Middle frontal gyrus (tissue), 1 donor: ENCODE measurements at regions not wholly inside any gene's neighbourhood (a gene's known extent, or its start where the extent isn't known, plus 50 kb on each side); places are given as distances from the start of the nearest gene placed in this dataset.
"Not testable (repeated sequence)": the region's sequence is repeated elsewhere in the genome, so short reads cannot be mapped to it uniquely, and the experiment has no call there.

Experiments
- DNase-seq: peaks from one replicate; pipeline ENCODE4 v3.0.0-alpha.2; 2015; ENCODE audit warnings: low spot score; ENCODE audit errors: extremely low spot score

- DNase-seq, result no peak
Measured at GRCh38 chr10:63783882-63784281, 262.7 kb downstream of the REEP3 start.

DNA sequence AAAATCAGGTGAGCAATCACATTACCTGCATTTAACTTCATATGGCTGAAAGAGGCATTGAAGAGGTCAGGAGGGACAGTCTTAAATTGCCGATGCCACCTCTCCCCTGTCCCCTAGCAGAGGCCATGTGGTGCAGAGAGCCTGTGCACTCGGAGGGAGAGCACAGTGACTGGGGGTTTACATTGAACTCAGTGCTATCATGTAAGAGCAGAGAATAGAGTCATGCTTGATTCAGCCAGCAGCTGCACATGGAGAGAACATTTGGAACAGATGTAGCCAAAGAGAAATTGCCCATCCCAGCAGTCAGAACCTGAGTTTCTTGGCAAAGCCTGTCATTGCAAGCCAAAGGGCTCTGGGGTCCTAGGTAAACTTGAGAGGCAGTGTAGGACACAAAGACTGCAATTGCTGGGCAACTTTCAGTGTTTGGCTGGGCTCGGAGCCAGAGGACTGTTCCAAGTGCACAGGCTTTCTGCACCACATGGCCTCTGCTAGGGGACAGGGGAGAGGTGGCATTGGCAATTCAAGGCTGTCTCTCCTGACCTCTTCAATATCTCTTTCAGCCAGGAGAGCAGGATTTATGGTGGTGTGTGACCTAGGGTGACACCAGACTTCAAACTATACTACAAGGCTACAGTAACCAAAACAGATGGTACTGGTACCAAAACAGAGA lies 267.1 kb downstream of the REEP3 start:
- no peak for DNase-seq

GRCh38 chr10:63795094-63795860 lies 274.1 kb downstream of the REEP3 start:
- no peak for DNase-seq

- DNase-seq, result no peak
Measured at GRCh38 chr10:63798599-63799498, 277.6 kb downstream of the REEP3 start.

GRCh38 chr10:63799521-63800300 lies 278.5 kb downstream of the REEP3 start:
- DNase-seq, result no peak

DNA sequence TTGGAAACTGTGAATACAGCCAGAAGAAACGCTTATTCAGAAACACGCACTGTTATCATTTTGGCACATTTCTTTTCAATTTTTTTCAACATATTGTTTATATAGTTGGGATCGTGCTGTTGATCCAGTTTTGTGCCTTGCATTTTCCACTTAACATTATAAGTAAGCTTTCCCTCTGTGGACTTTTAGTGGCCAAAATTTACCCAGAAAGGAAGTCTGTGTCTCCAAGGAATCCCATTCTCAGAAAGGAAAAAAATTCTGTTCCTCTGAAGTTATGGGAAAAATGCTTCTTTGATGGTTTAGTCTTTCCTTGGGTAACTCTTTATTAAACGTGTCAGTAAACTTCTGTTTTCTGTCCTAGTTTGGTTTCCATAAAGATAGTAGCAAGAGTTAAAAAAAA lies 280.0 kb downstream of the REEP3 start:
- no peak for DNase-seq

GRCh38 chr10:63806330-63806729 lies 285.1 kb downstream of the REEP3 start:
- no peak for DNase-seq

GRCh38 chr10:63812501-63812900 lies 291.3 kb downstream of the REEP3 start:
- DNase-seq, result no peak

DNA sequence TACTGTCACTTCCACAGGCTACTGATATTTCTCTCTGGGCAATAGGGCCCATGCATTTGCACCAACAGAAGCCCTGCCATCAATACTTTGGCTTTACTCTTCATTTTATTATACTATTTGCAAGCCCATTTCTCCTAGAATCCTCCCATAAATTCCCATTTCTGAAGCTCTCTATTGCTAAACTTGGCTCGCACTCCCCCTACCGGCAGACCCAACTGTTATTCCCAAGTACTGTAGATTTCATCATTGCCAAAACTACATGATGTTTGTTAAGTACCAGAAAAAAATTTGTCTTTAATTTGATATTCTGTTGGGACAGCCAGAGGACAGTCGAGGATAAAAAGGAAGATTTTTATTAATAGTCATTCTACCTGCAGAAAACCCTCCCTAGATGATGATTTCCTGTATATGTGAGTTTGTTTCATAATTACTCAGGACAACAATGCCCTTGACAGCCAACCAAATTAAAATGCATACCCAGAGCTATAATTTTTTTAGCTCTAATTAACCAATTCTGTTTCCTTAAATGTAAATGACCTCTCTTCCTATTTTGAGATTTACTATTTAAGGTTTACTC lies 298.6 kb downstream of the REEP3 start:
- no peak for DNase-seq

- no peak for DNase-seq
Measured at GRCh38 chr10:63822496-63822895, 301.3 kb downstream of the REEP3 start.

DNA sequence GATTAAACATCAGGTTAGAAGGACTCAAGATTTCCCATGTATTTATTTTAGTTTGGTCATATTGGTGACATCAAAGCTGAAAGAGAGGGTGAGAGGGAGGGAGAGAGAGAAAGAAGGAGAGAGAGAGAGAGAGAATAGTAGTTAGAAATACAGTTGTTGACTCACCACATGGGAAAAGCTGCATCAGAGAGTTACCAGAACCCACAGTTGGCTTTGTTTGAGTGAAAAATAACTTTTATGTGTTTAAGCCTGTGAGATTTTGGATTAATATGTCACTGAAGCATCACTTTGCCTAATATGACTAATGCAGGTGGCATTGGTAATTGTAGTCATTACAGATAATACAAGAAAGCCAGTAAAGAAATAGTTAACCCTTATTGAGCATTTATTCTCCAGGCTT lies 303.9 kb downstream of the REEP3 start:
- no peak for DNase-seq

DNA sequence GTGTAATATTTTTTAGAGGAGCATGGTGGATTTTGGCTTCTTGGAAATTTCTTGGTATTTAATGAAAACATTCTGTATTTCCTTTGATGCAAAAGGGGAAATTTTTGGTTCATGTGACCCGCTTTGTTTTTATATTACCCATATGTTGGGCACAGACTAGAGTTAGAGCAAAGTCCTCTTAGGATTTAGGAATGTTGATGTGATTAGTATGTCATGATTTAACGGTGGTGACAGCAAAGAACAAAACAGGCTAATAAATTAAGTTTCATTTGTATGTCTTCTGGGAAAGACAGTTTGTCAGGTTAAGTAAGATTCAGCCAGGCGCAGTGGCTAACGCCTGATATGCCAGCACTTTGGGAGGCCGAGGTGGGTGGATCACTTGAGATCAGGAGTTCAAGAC lies 304.6 kb downstream of the REEP3 start:
- DNase-seq, result no peak

DNA sequence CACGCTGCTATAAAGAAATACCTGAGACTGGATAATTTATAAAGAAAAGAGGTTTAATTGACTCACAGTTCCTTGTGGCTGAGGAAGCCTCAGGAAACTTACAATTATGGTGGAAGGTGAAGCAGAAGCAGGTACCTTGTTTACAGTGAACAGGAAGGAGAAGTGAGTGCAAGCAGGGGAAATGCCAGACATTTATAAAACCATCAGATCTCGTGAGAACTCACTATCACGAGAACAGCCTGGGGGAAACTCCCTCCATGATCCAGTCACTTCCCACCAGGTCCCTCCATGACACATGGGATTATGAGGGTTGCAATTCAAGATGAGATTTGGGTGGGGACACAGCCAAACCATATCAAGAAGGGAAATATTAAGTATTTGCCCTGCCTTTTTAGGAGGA lies 305.8 kb downstream of the REEP3 start:
- not testable (repeated sequence) for DNase-seq

- no peak for DNase-seq
Measured at GRCh38 chr10:63829020-63829419, 307.8 kb downstream of the REEP3 start.

GRCh38 chr10:63829573-63830149 lies 308.5 kb downstream of the REEP3 start:
- DNase-seq, result no peak

DNA sequence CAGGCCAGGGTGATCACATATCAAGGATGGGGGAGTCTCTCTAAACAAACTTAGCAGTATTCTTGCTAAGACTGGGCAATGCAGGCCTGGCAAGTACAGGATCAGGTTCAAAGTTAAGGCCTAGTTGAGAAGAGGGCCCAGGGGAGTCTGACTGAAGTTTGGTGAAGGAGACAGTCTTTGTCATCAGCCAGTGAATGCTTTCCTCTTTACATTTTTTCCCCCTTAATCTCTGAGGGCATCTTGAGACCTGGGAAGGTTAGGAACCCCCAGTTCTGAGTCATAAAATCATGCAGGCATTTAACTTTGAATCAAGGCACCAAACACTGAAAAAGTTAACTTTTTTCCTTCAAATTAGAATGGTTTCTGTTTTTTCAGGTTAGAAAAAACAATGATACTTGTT lies 311.5 kb downstream of the REEP3 start:
- no peak for DNase-seq

DNA sequence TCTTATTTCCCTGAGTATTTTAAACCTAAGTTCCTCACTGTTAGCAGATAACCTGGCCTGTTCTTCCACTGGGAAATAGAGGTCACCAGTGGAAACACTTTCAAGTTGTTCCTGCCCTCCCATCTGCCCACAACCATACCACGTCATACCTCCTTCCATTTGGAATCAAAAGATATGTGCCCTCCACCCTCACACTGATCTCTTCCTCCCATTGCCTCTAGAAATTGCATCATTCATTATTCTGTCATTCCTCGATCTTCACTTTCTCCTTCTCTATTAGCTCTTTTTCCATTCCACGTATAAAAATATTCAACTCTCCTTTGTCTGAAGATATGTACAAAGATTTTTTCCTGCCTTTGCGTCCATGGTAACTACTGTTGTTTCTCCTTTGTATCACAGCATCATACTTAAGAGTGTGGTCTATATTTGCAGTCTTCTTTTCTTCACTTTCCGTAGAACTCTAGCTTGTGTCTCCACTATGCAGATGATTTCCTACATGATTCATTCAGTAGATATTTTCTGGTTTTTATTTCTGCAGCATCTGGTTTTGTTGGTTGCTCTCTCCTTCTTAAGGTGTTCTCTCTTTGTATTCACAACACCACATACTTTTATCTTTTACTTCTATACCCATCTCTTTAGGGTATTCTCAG lies 312.3 kb downstream of the REEP3 start:
- DNase-seq, result no peak

GRCh38 chr10:63836666-63837442 lies 315.7 kb downstream of the REEP3 start:
- DNase-seq, result no peak

GRCh38 chr10:63841761-63842160 lies 320.6 kb downstream of the REEP3 start:
- no peak for DNase-seq
